H9 (cell line): ENCODE measurements at regions not wholly inside any gene's neighbourhood (a gene's known extent, or its start where the extent isn't known, plus 50 kb on each side); places are given as distances from the start of the nearest gene placed in this dataset.

Experiments used
- DNase-seq: peaks from one replicate; pipeline ENCODE4 v3.0.0-alpha.2; 2017
- H2AFZ ChIP-seq: one replicate; pipeline ENCODE4 v1.6.1; 2013; ENCODE audit warnings: mild to moderate bottlenecking, low read length, control low read depth, moderate library complexity
- H2AK5ac ChIP-seq: 2 replicates; pipeline ENCODE4 v1.6.1; 2013; ENCODE audit warnings: low read length, control low read depth, mixed read lengths; ENCODE audit not compliant: insufficient read length
- H2BK120ac ChIP-seq: one replicate; pipeline ENCODE4 v1.6.1; 2013; ENCODE audit warnings: low read depth, mild to moderate bottlenecking, low read length, control low read depth, inconsistent platforms; ENCODE audit not compliant: poor library complexity, severe bottlenecking
- H2BK12ac ChIP-seq: 2 replicates; pipeline ENCODE4 v1.6.1; 2013; ENCODE audit warnings: low read length, control low read depth, mixed read lengths, low read depth; ENCODE audit not compliant: insufficient read length
- H2BK15ac ChIP-seq: 2 replicates; pipeline ENCODE4 v1.6.1; 2013; ENCODE audit warnings: low read depth, low read length, control low read depth
- H2BK20ac ChIP-seq: one replicate; pipeline ENCODE4 v1.6.1; 2013; ENCODE audit warnings: low read depth, mild to moderate bottlenecking, low read length, control low read depth, inconsistent platforms; ENCODE audit not compliant: poor library complexity, severe bottlenecking
- H2BK5ac ChIP-seq: 2 replicates; pipeline ENCODE4 v1.6.1; 2013; ENCODE audit warnings: low read length, control low read depth, mixed read lengths; ENCODE audit not compliant: insufficient read length
- H3K14ac ChIP-seq: 2 replicates; pipeline ENCODE4 v1.6.1; 2013; ENCODE audit warnings: low read length, control low read depth; ENCODE audit not compliant: insufficient read depth
- H3K18ac ChIP-seq: 2 replicates; pipeline ENCODE4 v1.6.1; 2013; ENCODE audit warnings: low read depth, mild to moderate bottlenecking, mixed read lengths, low read length, control low read depth; ENCODE audit not compliant: insufficient read length
- H3K23ac ChIP-seq: 2 replicates; pipeline ENCODE4 v1.6.1; 2013; ENCODE audit warnings: low read length, control low read depth, mixed read lengths, low read depth; ENCODE audit not compliant: insufficient read length
- H3K23me2 ChIP-seq: 2 replicates; pipeline ENCODE4 v1.6.1; 2013; ENCODE audit warnings: low read depth, mild to moderate bottlenecking, mixed read lengths, low read length, control low read depth; ENCODE audit not compliant: insufficient read length, poor library complexity, severe bottlenecking
- H3K27ac ChIP-seq: 2 replicates; pipeline ENCODE4 v1.5.1; 2013; ENCODE audit warnings: low read length, control low read depth, mixed read lengths, low read depth; ENCODE audit not compliant: insufficient read length
- H3K27me3 ChIP-seq: 2 replicates; pipeline ENCODE4 v1.6.1; 2013; ENCODE audit warnings: low read length, control low read depth, inconsistent platforms; ENCODE audit not compliant: insufficient read depth
- H3K4ac ChIP-seq: 2 replicates; pipeline ENCODE4 v1.6.1; 2013; ENCODE audit warnings: low read depth, mild to moderate bottlenecking, control low read depth, inconsistent platforms, low read length, moderate library complexity
- H3K4me1 ChIP-seq: 2 replicates; pipeline ENCODE4 v1.6.1; 2013; ENCODE audit warnings: low read length, control low read depth, inconsistent platforms; ENCODE audit not compliant: insufficient read depth
- H3K4me2 ChIP-seq: 2 replicates; pipeline ENCODE4 v1.6.1; 2013; ENCODE audit warnings: low read length, control low read depth, mixed read lengths; ENCODE audit not compliant: insufficient read length, insufficient read depth
- H3K56ac ChIP-seq: 2 replicates; pipeline ENCODE4 v1.6.1; 2013; ENCODE audit warnings: low read depth, mild to moderate bottlenecking, mixed read lengths, low read length, control low read depth; ENCODE audit not compliant: insufficient read length
- H3K79me1 ChIP-seq: 2 replicates; pipeline ENCODE4 v1.6.1; 2013; ENCODE audit warnings: low read depth, mild to moderate bottlenecking, moderate library complexity, low read length, control low read depth, inconsistent platforms; ENCODE audit not compliant: insufficient read depth, poor library complexity, severe bottlenecking
- H3K79me2 ChIP-seq: 2 replicates; pipeline ENCODE4 v1.6.1; 2013; ENCODE audit warnings: low read length, control low read depth, inconsistent platforms; ENCODE audit not compliant: insufficient read depth
- H3K9ac ChIP-seq: 2 replicates; pipeline ENCODE4 v1.6.1; 2013; ENCODE audit warnings: low read length, control low read depth, mixed read lengths; ENCODE audit not compliant: insufficient read length; ENCODE audit errors: extremely low read depth
- H3K9me3 ChIP-seq: one replicate; pipeline ENCODE4 v1.6.1; 2013; ENCODE audit warnings: low read depth, low read length, inconsistent platforms; ENCODE audit not compliant: control insufficient read depth
- H3T11ph ChIP-seq: one replicate; pipeline ENCODE4 v1.6.1; 2013; ENCODE audit warnings: mild to moderate bottlenecking, low read length, control low read depth, inconsistent platforms
- H4K20me1 ChIP-seq: one replicate; pipeline ENCODE4 v1.6.1; 2013; ENCODE audit not compliant: control insufficient read depth, insufficient read length, insufficient read depth
- H4K5ac ChIP-seq: 2 replicates; pipeline ENCODE4 v1.6.1; 2013; ENCODE audit warnings: low read depth, mild to moderate bottlenecking, mixed read lengths, low read length, control low read depth; ENCODE audit not compliant: insufficient read length
- H4K8ac ChIP-seq: replicated peaks from 2 replicates; pipeline ENCODE4 v1.6.1; 2013; ENCODE audit warnings: low read length, control low read depth, mixed read lengths, low read depth; ENCODE audit not compliant: insufficient read length
- H4K91ac ChIP-seq: 2 replicates; pipeline ENCODE4 v1.6.1; 2013; ENCODE audit warnings: low read depth, mild to moderate bottlenecking, moderate library complexity, mixed read lengths, low read length, control low read depth; ENCODE audit not compliant: insufficient read length
- H3K27ac Mint-ChIP-seq, 3 experiments: 2 replicates in 2 of 3; 3 replicates in 1 of 3; pipeline ENCODE4 v1.8.0; 2020 to 2021; ENCODE audit warnings: mixed read lengths in 3 of 3, mild to moderate bottlenecking in 1 of 3, moderate library complexity in 1 of 3
- H3K27me3 Mint-ChIP-seq: 2 replicates; pipeline ENCODE4 v1.8.0; 2021; ENCODE audit warnings: low read depth, mild to moderate bottlenecking, moderate library complexity, mixed read lengths
- H3K36me3 Mint-ChIP-seq, 3 experiments: 2 replicates in 2 of 3; 3 replicates in 1 of 3; pipeline ENCODE4 v1.8.0; 2020 to 2021; ENCODE audit warnings: low read depth in 3 of 3, mixed read lengths in 3 of 3; ENCODE audit not compliant: insufficient read depth in 1 of 3
- H3K4me1 Mint-ChIP-seq, 2 experiments: 2 replicates each; pipeline ENCODE4 v1.8.0; 2020; ENCODE audit warnings: mixed read lengths in 2 of 2
- H3K4me3 Mint-ChIP-seq, 2 experiments: 2 replicates in 1 of 2; 3 replicates in 1 of 2; pipeline ENCODE4 v1.8.0; 2020 to 2021; ENCODE audit warnings: mild to moderate bottlenecking in 2 of 2, mixed read lengths in 2 of 2, moderate library complexity in 1 of 2
- H3K9me3 Mint-ChIP-seq, 2 experiments: 2 replicates in 1 of 2; 3 replicates in 1 of 2; pipeline ENCODE4 v1.8.0; 2020; ENCODE audit warnings: mild to moderate bottlenecking in 2 of 2, mixed read lengths in 2 of 2, moderate library complexity in 1 of 2
- CTCF ChIP-seq: fragments of 200-600 bp; sonication (generic); conservative IDR thresholded peaks from 3 replicates; pipeline ENCODE4 v1.8.0; 2021; ENCODE audit warnings: antibody characterized with exemption, mild to moderate bottlenecking

GRCh38 chr6:80441131-80441530 is 334.7 kb downstream of the BCKDHB start:
- no peak overlapping the region for H3K56ac ChIP-seq
- no peaks in the 10 kb centered on the region for H4K20me1 ChIP-seq
- no peak overlapping the region for H3K18ac ChIP-seq
- no peaks in the 10 kb centered on the region for H3K27me3 ChIP-seq
- H3K4me2 ChIP-seq, result no peak overlapping the region
- H3K4ac ChIP-seq, result no peak overlapping the region
- H3K79me1 ChIP-seq, result no peaks in the 10 kb centered on the region
- no peak overlapping the region for H4K5ac ChIP-seq
- Mint-ChIP-seq H3K36me3 (peaks cover 1 to 16% (median 3%) of the 10 kb centered on the region in 3 experiments), H3K27me3 (no peaks in the 10 kb centered on the region), H3K9me3 (peaks cover 6 to 10% of the 10 kb centered on the region in 2 experiments; a peak in 3 of 5 replicates), H3K27ac (no peak overlapping the region), H3K4me3 (no peak overlapping the region), H3K4me1 (peaks cover 6 to 7% of the 10 kb centered on the region in 2 experiments)
- no peak overlapping the region for H3K14ac ChIP-seq
- H3K9ac ChIP-seq, result no peak overlapping the region
- no peak overlapping the region for H3K23ac ChIP-seq
- H4K91ac ChIP-seq, result no peak overlapping the region
- no peak overlapping the region for H2BK120ac ChIP-seq
- no peak overlapping the region for H2AFZ ChIP-seq
- no peaks in the 10 kb centered on the region for H3K79me2 ChIP-seq
- H2BK5ac ChIP-seq, result no peak overlapping the region
- no peak overlapping the region for H2BK15ac ChIP-seq
- H3K4me1 ChIP-seq, result no peaks in the 10 kb centered on the region; the same call in 1 of the 2 replicates
- no peaks in the 10 kb centered on the region for H3K23me2 ChIP-seq
- no peak overlapping the region for H2AK5ac ChIP-seq
- DNase-seq, result no peak
- no peak for TF ChIP-seq CTCF
- no peak overlapping the region for H3T11ph ChIP-seq
- no peak overlapping the region for H2BK12ac ChIP-seq
- no peak overlapping the region for H3K27ac ChIP-seq
- H3K9me3 ChIP-seq, result peaks cover 8% of the 10 kb centered on the region
- H4K8ac ChIP-seq, result no peak overlapping the region
- no peak overlapping the region for H2BK20ac ChIP-seq
